DOHH2 (cell line): ENCODE measurements at regions not wholly inside any gene's neighbourhood (a gene's known extent, or its start where the extent isn't known, plus 50 kb on each side); places are given as distances from the start of the nearest gene placed in this dataset.

ENCODE experiments used
- H3F3A ChIP-seq: fragments of 200-600 bp; sonication (generic), shearing (Covaris generic); 2 replicates; pipeline ENCODE4 v1.6.0; 2016; ENCODE audit warnings: antibody characterized with exemption, mild to moderate bottlenecking; ENCODE audit not compliant: control insufficient read depth, insufficient read depth
- H3K27ac ChIP-seq: fragments of 200-600 bp; sonication (generic); 2 replicates; pipeline ENCODE4 v1.5.1; 2014; ENCODE audit warnings: low read depth, mild to moderate bottlenecking, low read length, moderate library complexity
- H3K27me3 ChIP-seq: fragments of 200-600 bp; sonication (generic); 2 replicates; pipeline ENCODE4 v1.6.1; 2014; ENCODE audit warnings: mild to moderate bottlenecking, low read length, mixed read lengths; ENCODE audit not compliant: control insufficient read depth
- H3K36me3 ChIP-seq: fragments of 200-600 bp; sonication (generic); 2 replicates; pipeline ENCODE4 v1.6.1; 2014; ENCODE audit warnings: mild to moderate bottlenecking, low read length, moderate library complexity, mixed read lengths; ENCODE audit not compliant: control insufficient read depth
- H3K4me1 ChIP-seq: fragments of 200-600 bp; sonication (generic); 2 replicates; pipeline ENCODE4 v1.6.1; 2014; ENCODE audit warnings: mild to moderate bottlenecking, low read length, mixed read lengths; ENCODE audit not compliant: control insufficient read depth
- H3K4me2 ChIP-seq: fragments of 200-600 bp; sonication (generic); 2 replicates; pipeline ENCODE4 v1.6.0; 2014; ENCODE audit warnings: mild to moderate bottlenecking, low read length, moderate library complexity
- H3K4me3 ChIP-seq: fragments of 200-600 bp; sonication (generic); 2 replicates; pipeline ENCODE4 v1.5.1; 2014; ENCODE audit warnings: mild to moderate bottlenecking, low read length, mixed read lengths
- H3K79me2 ChIP-seq: fragments of 200-600 bp; sonication (generic); 2 replicates; pipeline ENCODE4 v1.6.1; 2014; ENCODE audit warnings: mild to moderate bottlenecking, low read length, mixed read lengths; ENCODE audit not compliant: control insufficient read depth
- H3K9me2 ChIP-seq: fragments of 200-600 bp; sonication (generic); replicated peaks from 2 replicates; pipeline ENCODE4 v1.6.1; 2014; ENCODE audit warnings: mild to moderate bottlenecking, low read length, mixed read lengths; ENCODE audit not compliant: control insufficient read depth
- H3K9me3 ChIP-seq: fragments of 200-600 bp; sonication (generic); 2 replicates; pipeline ENCODE4 v1.6.1; 2014; ENCODE audit warnings: antibody characterized with exemption, low read length, mixed read lengths; ENCODE audit not compliant: control insufficient read depth, insufficient read depth
- H4K20me1 ChIP-seq: fragments of 200-600 bp; sonication (generic); 2 replicates; pipeline ENCODE4 v1.6.0; 2014; ENCODE audit warnings: low read depth, mild to moderate bottlenecking, antibody characterized with exemption, low read length, moderate library complexity; ENCODE audit not compliant: control insufficient read depth, insufficient read depth
- CTCF ChIP-seq: fragments of 200-600 bp; sonication (generic); IDR thresholded peaks from one replicate; pipeline ENCODE4 v1.5.1; 2014; ENCODE audit warnings: antibody characterized with exemption, mild to moderate bottlenecking, low read depth, low read length; ENCODE audit not compliant: poor library complexity, severe bottlenecking
- EZH2phosphoT487 ChIP-seq: fragments of 200-600 bp; sonication (generic); IDR thresholded peaks from 2 replicates; pipeline ENCODE4 v1.6.1; 2017; ENCODE audit warnings: borderline replicate concordance, mild to moderate bottlenecking, antibody characterized with exemption, low read length, moderate library complexity, mixed read lengths

- Histone ChIP-seq H3K27ac (no peak overlapping the region), H3K79me2 (no peaks in the 10 kb centered on the region), H3K4me1 (no peaks in the 10 kb centered on the region), H3F3A (no peaks in the 10 kb centered on the region), H3K36me3 (no peaks in the 10 kb centered on the region), H4K20me1 (no peaks in the 10 kb centered on the region), H3K9me3 (no peaks in the 10 kb centered on the region), H3K9me2 (no peaks in the 10 kb centered on the region), H3K4me2 (no peak overlapping the region), H3K27me3 (no peaks in the 10 kb centered on the region), H3K4me3 (no peak overlapping the region)
- TF ChIP-seq CTCF (no peak), EZH2phosphoT487 (no peak)
These were observed 90.8 kb upstream of the KDM7A start for GRCh38 chr7:140267381-140268226.

GRCh38 chr7:140263277-140263676 is 86.5 kb upstream of the KDM7A start:
- Histone ChIP-seq H3K4me3 (no peak overlapping the region), H3K27ac (no peak overlapping the region), H3K79me2 (no peaks in the 10 kb centered on the region), H3K36me3 (no peaks in the 10 kb centered on the region), H3K4me1 (no peaks in the 10 kb centered on the region), H3K9me3 (no peaks in the 10 kb centered on the region), H3F3A (no peaks in the 10 kb centered on the region), H3K9me2 (no peaks in the 10 kb centered on the region), H3K4me2 (no peak overlapping the region), H4K20me1 (no peaks in the 10 kb centered on the region), H3K27me3 (no peaks in the 10 kb centered on the region)
- no peak for TF ChIP-seq CTCF

- H3K4me3 ChIP-seq: no peak overlapping the region
- TF ChIP-seq CTCF: no peak
- H3K4me2 ChIP-seq: no peak overlapping the region
These were observed 85.6 kb upstream of the KDM7A start for GRCh38 chr7:140262242-140262903.

More at GRCh38 chr7:140262242-140262903, 85.6 kb upstream of the KDM7A start:
- no peaks in the 10 kb centered on the region for H4K20me1 ChIP-seq
- H3F3A ChIP-seq: no peaks in the 10 kb centered on the region
- H3K36me3 ChIP-seq: no peaks in the 10 kb centered on the region
- peaks cover 2% of the 10 kb centered on the region for H3K9me3 ChIP-seq
- H3K79me2 ChIP-seq: no peaks in the 10 kb centered on the region
- no peaks in the 10 kb centered on the region for H3K9me2 ChIP-seq
- no peak overlapping the region for H3K27ac ChIP-seq
- H3K27me3 ChIP-seq: no peaks in the 10 kb centered on the region
- H3K4me1 ChIP-seq: no peaks in the 10 kb centered on the region
